CD14-positive monocyte (primary cell): ENCODE measurements at regions not wholly inside any gene's neighbourhood (a gene's known extent, or its start where the extent isn't known, plus 50 kb on each side); places are given as distances from the start of the nearest gene placed in this dataset.

Source experiments
- DNase-seq, 3 donors: peaks; one replicate each; pipeline ENCODE4 v3.0.0-alpha.2; 2011 to 2022
- H2AFZ ChIP-seq: 2 replicates; pipeline ENCODE4 v1.6.0; 2012; ENCODE audit warnings: mild to moderate bottlenecking, low read depth, low read length, inconsistent platforms; ENCODE audit not compliant: insufficient read depth, poor library complexity, severe bottlenecking
- H3K27ac ChIP-seq, 2 donors: 1 replicate in 1 of 2; 2 replicates in 1 of 2; pipeline ENCODE4 v1.5.1; 2012 to 2013; ENCODE audit warnings: low read length in 2 of 2, control low read depth in 1 of 2, inconsistent platforms in 1 of 2, low read depth in 1 of 2, mild to moderate bottlenecking in 1 of 2
- H3K27me3 ChIP-seq, 2 donors: one replicate each; pipeline versions ENCODE4 v1.6.0 to v1.6.1; 2011 to 2013; ENCODE audit warnings: low read length in 2 of 2; ENCODE audit not compliant: control insufficient read depth in 2 of 2, insufficient read depth in 2 of 2
- H3K36me3 ChIP-seq, 2 donors: replicated peaks in 1 of 2; 1 replicate in 1 of 2; 2 replicates in 1 of 2; pipeline versions ENCODE4 v1.5.1 to v1.6.1; 2012 to 2013; ENCODE audit warnings: low read length in 2 of 2, control low read depth in 1 of 2, inconsistent platforms in 1 of 2, mild to moderate bottlenecking in 1 of 2; ENCODE audit not compliant: insufficient read depth in 2 of 2, control insufficient read depth in 1 of 2
- H3K4me1 ChIP-seq, 2 donors: 1 replicate in 1 of 2; 2 replicates in 1 of 2; pipeline versions ENCODE4 v1.5.1 to v1.6.1; 2012 to 2013; ENCODE audit warnings: low read length in 2 of 2, control low read depth in 1 of 2, inconsistent platforms in 1 of 2, mild to moderate bottlenecking in 1 of 2, moderate library complexity in 1 of 2; ENCODE audit not compliant: insufficient read depth in 2 of 2, control insufficient read depth in 1 of 2
- H3K4me2 ChIP-seq: replicated peaks from 2 replicates; pipeline ENCODE3; 2012; ENCODE audit warnings: low read length, moderate library complexity, mild to moderate bottlenecking; ENCODE audit not compliant: poor library complexity, severe bottlenecking; ENCODE audit errors: extremely low read depth
- H3K4me3 ChIP-seq, 3 experiments: fragments of 200-600 bp in 1 of 3; sonication (generic) in 1 of 3; replicated peaks in 1 of 3; 1 replicate in 2 of 3; 2 replicates in 1 of 3; pipeline ENCODE4 v1.5.1; 2011 to 2013; ENCODE audit warnings: low read length in 3 of 3, mild to moderate bottlenecking in 3 of 3, control low read depth in 2 of 3, low read depth in 2 of 3, inconsistent platforms in 1 of 3, moderate library complexity in 1 of 3
- H3K79me2 ChIP-seq: 2 replicates; pipeline ENCODE4 v1.6.0; 2012; ENCODE audit warnings: mild to moderate bottlenecking, control low read depth, inconsistent platforms, low read length, moderate library complexity; ENCODE audit not compliant: insufficient read depth
- H3K9ac ChIP-seq: 2 replicates; pipeline ENCODE4 v1.6.0; 2017; ENCODE audit warnings: low read length, mild to moderate bottlenecking; ENCODE audit not compliant: insufficient read depth, poor library complexity, severe bottlenecking
- H3K9me3 ChIP-seq, 2 donors: replicated peaks in 1 of 2; 1 replicate in 1 of 2; 2 replicates in 1 of 2; pipeline versions ENCODE4 v1.5.1 to v1.6.1; 2012 to 2013; ENCODE audit warnings: low read length in 2 of 2, control low read depth in 1 of 2; ENCODE audit not compliant: control insufficient read depth in 1 of 2, insufficient read depth in 1 of 2
- H4K20me1 ChIP-seq: 2 replicates; pipeline ENCODE4 v1.6.0; 2012; ENCODE audit warnings: mild to moderate bottlenecking, low read length, control low read depth, moderate library complexity; ENCODE audit not compliant: insufficient read depth
- H3K27ac Mint-ChIP-seq, 7 donors: one replicate each; pipeline ENCODE4 v1.8.0; 2020; ENCODE audit warnings: mild to moderate bottlenecking in 7 of 7, mixed read lengths in 7 of 7, moderate library complexity in 6 of 7, inconsistent platforms in 2 of 7
- H3K27me3 Mint-ChIP-seq, 3 donors: one replicate each; pipeline ENCODE4 v1.8.0; 2021 to 2022; ENCODE audit warnings: low read depth in 3 of 3, mild to moderate bottlenecking in 3 of 3, mixed read lengths in 3 of 3, moderate library complexity in 3 of 3, inconsistent platforms in 1 of 3
- H3K36me3 Mint-ChIP-seq, 2 donors: one replicate each; pipeline ENCODE4 v1.8.0; 2020; ENCODE audit warnings: mixed read lengths in 2 of 2, inconsistent platforms in 1 of 2, mild to moderate bottlenecking in 1 of 2
- H3K4me1 Mint-ChIP-seq: one replicate; pipeline ENCODE4 v1.8.0; 2020; ENCODE audit warnings: mild to moderate bottlenecking, mixed read lengths
- H3K4me3 Mint-ChIP-seq, 2 donors: one replicate each; pipeline ENCODE4 v1.8.0; 2020; ENCODE audit warnings: mild to moderate bottlenecking in 2 of 2, mixed read lengths in 2 of 2, moderate library complexity in 1 of 2
- H3K9me3 Mint-ChIP-seq, 7 donors: one replicate each; pipeline ENCODE4 v1.8.0; 2020 to 2022; ENCODE audit warnings: mixed read lengths in 7 of 7, mild to moderate bottlenecking in 6 of 7, moderate library complexity in 6 of 7, inconsistent platforms in 2 of 7
- CTCF ChIP-seq: fragments of 200-600 bp; IDR thresholded peaks from one replicate; pipeline ENCODE4 v1.8.0; 2022; ENCODE audit warnings: antibody characterized with exemption, mild to moderate bottlenecking
- WGBS: methylation state at CpG from one replicate; pipeline ENCODE4 v1.1.5; 2013; ENCODE audit warnings: missing lambda C conversion rate; ENCODE audit not compliant: insufficient coverage; 5-methylcytosine and 5-hydroxymethylcytosine counted together
- intact Hi-C, 2 donors: fragments of 100-400 bp; cut with micrococcal nuclease; formaldehyde crosslinking; loops; one replicate each; pipeline versions ENCODE4 v1.15.0 to v1.15.1; 2023

GRCh38 chr6:103081126-103081525 is 1687.6 kb downstream of the GRIK2 start:
- Mint-ChIP-seq H3K27ac (no peak overlapping the region), H3K27me3 (no peaks in the 10 kb centered on the region), H3K4me3 (no peak overlapping the region), H3K4me1 (no peaks in the 10 kb centered on the region), H3K36me3 (no peaks in the 10 kb centered on the region), H3K9me3 (peaks cover 0 to 5% (median 2%) of the 10 kb centered on the region in 7 donors)
- Histone ChIP-seq H3K27ac (no peak overlapping the region), H3K27me3 (no peaks in the 10 kb centered on the region), H3K36me3 (no peaks in the 10 kb centered on the region), H2AFZ (no peak overlapping the region), H3K9me3 (peaks cover 0 to 5% of the 10 kb centered on the region in 2 donors), H3K9ac (no peak overlapping the region), H3K4me2 (no peak overlapping the region), H4K20me1 (no peaks in the 10 kb centered on the region), H3K4me1 (no peaks in the 10 kb centered on the region), H3K4me3 (no peak overlapping the region), H3K79me2 (no peaks in the 10 kb centered on the region)
- TF ChIP-seq CTCF, result no peak
- intact Hi-C loops, result no loop called here
- WGBS, result no CpG with 5 or more reads among the region's 1 CpG
- DNase-seq, result no peak

DNA sequence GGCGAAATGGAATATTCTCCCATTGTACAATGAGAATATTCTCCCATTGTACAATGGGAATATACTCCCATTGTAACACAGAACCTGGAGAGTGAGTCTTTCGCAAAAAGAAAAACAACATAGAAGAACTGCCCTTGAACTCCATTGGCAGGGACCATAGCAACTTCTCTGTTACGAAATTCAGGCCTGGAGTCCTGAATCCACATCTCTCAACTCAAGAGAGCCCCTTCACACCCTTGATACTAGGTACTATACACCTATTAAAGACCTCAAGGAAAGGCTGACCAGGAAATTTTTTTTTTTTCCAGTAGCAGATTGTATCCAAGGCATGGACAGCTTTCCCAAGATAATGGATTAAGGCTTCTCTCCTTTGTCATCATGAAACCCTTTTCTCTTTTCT is 1687.0 kb downstream of the GRIK2 start:
- Histone ChIP-seq H3K79me2 (no peaks in the 10 kb centered on the region), H3K9me3 (peaks cover 0 to 5% of the 10 kb centered on the region in 2 donors), H3K9ac (no peak overlapping the region), H2AFZ (no peak overlapping the region), H3K36me3 (no peaks in the 10 kb centered on the region), H3K4me3 (no peak overlapping the region), H3K4me2 (no peak overlapping the region), H3K4me1 (no peaks in the 10 kb centered on the region), H3K27ac (no peak overlapping the region), H4K20me1 (no peaks in the 10 kb centered on the region), H3K27me3 (no peaks in the 10 kb centered on the region)
- peaks cover 0 to 5% (median 3%) of the 10 kb centered on the region in 7 donors for H3K9me3 Mint-ChIP-seq
- no peak overlapping the region for H3K4me3 Mint-ChIP-seq
- no peak for TF ChIP-seq CTCF
- WGBS, result 67% methylated on average over 1 of the region's 3 CpGs
- no peak for DNase-seq
- no peak overlapping the region for H3K27ac Mint-ChIP-seq
- no peaks in the 10 kb centered on the region for H3K4me1 Mint-ChIP-seq
- intact Hi-C loops, result no loop called here
- no peaks in the 10 kb centered on the region for H3K27me3 Mint-ChIP-seq
- H3K36me3 Mint-ChIP-seq, result no peaks in the 10 kb centered on the region
